H9 (cell line): ENCODE measurements at regions not wholly inside any gene's neighbourhood (a gene's known extent, or its start where the extent isn't known, plus 50 kb on each side); places are given as distances from the start of the nearest gene placed in this dataset.
"Not testable (repeated sequence)": the region's sequence is repeated elsewhere in the genome, so short reads cannot be mapped to it uniquely, and the experiment has no call there.

Experiments
- DNase-seq: peaks from one replicate; pipeline ENCODE4 v3.0.0-alpha.2; 2017
- H2AFZ ChIP-seq: one replicate; pipeline ENCODE4 v1.6.1; 2013; ENCODE audit warnings: mild to moderate bottlenecking, low read length, control low read depth, moderate library complexity
- H2AK5ac ChIP-seq: 2 replicates; pipeline ENCODE4 v1.6.1; 2013; ENCODE audit warnings: low read length, control low read depth, mixed read lengths; ENCODE audit not compliant: insufficient read length
- H2BK120ac ChIP-seq: one replicate; pipeline ENCODE4 v1.6.1; 2013; ENCODE audit warnings: low read depth, mild to moderate bottlenecking, low read length, control low read depth, inconsistent platforms; ENCODE audit not compliant: poor library complexity, severe bottlenecking
- H2BK12ac ChIP-seq: 2 replicates; pipeline ENCODE4 v1.6.1; 2013; ENCODE audit warnings: low read length, control low read depth, mixed read lengths, low read depth; ENCODE audit not compliant: insufficient read length
- H2BK15ac ChIP-seq: 2 replicates; pipeline ENCODE4 v1.6.1; 2013; ENCODE audit warnings: low read depth, low read length, control low read depth
- H2BK20ac ChIP-seq: one replicate; pipeline ENCODE4 v1.6.1; 2013; ENCODE audit warnings: low read depth, mild to moderate bottlenecking, low read length, control low read depth, inconsistent platforms; ENCODE audit not compliant: poor library complexity, severe bottlenecking
- H2BK5ac ChIP-seq: 2 replicates; pipeline ENCODE4 v1.6.1; 2013; ENCODE audit warnings: low read length, control low read depth, mixed read lengths; ENCODE audit not compliant: insufficient read length
- H3K14ac ChIP-seq: 2 replicates; pipeline ENCODE4 v1.6.1; 2013; ENCODE audit warnings: low read length, control low read depth; ENCODE audit not compliant: insufficient read depth
- H3K18ac ChIP-seq: 2 replicates; pipeline ENCODE4 v1.6.1; 2013; ENCODE audit warnings: low read depth, mild to moderate bottlenecking, mixed read lengths, low read length, control low read depth; ENCODE audit not compliant: insufficient read length
- H3K23ac ChIP-seq: 2 replicates; pipeline ENCODE4 v1.6.1; 2013; ENCODE audit warnings: low read length, control low read depth, mixed read lengths, low read depth; ENCODE audit not compliant: insufficient read length
- H3K23me2 ChIP-seq: 2 replicates; pipeline ENCODE4 v1.6.1; 2013; ENCODE audit warnings: low read depth, mild to moderate bottlenecking, mixed read lengths, low read length, control low read depth; ENCODE audit not compliant: insufficient read length, poor library complexity, severe bottlenecking
- H3K27ac ChIP-seq: 2 replicates; pipeline ENCODE4 v1.5.1; 2013; ENCODE audit warnings: low read length, control low read depth, mixed read lengths, low read depth; ENCODE audit not compliant: insufficient read length
- H3K27me3 ChIP-seq: 2 replicates; pipeline ENCODE4 v1.6.1; 2013; ENCODE audit warnings: low read length, control low read depth, inconsistent platforms; ENCODE audit not compliant: insufficient read depth
- H3K4ac ChIP-seq: 2 replicates; pipeline ENCODE4 v1.6.1; 2013; ENCODE audit warnings: low read depth, mild to moderate bottlenecking, control low read depth, inconsistent platforms, low read length, moderate library complexity
- H3K4me1 ChIP-seq: 2 replicates; pipeline ENCODE4 v1.6.1; 2013; ENCODE audit warnings: low read length, control low read depth, inconsistent platforms; ENCODE audit not compliant: insufficient read depth
- H3K4me2 ChIP-seq: 2 replicates; pipeline ENCODE4 v1.6.1; 2013; ENCODE audit warnings: low read length, control low read depth, mixed read lengths; ENCODE audit not compliant: insufficient read length, insufficient read depth
- H3K56ac ChIP-seq: 2 replicates; pipeline ENCODE4 v1.6.1; 2013; ENCODE audit warnings: low read depth, mild to moderate bottlenecking, mixed read lengths, low read length, control low read depth; ENCODE audit not compliant: insufficient read length
- H3K79me1 ChIP-seq: 2 replicates; pipeline ENCODE4 v1.6.1; 2013; ENCODE audit warnings: low read depth, mild to moderate bottlenecking, moderate library complexity, low read length, control low read depth, inconsistent platforms; ENCODE audit not compliant: insufficient read depth, poor library complexity, severe bottlenecking
- H3K79me2 ChIP-seq: 2 replicates; pipeline ENCODE4 v1.6.1; 2013; ENCODE audit warnings: low read length, control low read depth, inconsistent platforms; ENCODE audit not compliant: insufficient read depth
- H3K9ac ChIP-seq: 2 replicates; pipeline ENCODE4 v1.6.1; 2013; ENCODE audit warnings: low read length, control low read depth, mixed read lengths; ENCODE audit not compliant: insufficient read length; ENCODE audit errors: extremely low read depth
- H3K9me3 ChIP-seq: one replicate; pipeline ENCODE4 v1.6.1; 2013; ENCODE audit warnings: low read depth, low read length, inconsistent platforms; ENCODE audit not compliant: control insufficient read depth
- H3T11ph ChIP-seq: one replicate; pipeline ENCODE4 v1.6.1; 2013; ENCODE audit warnings: mild to moderate bottlenecking, low read length, control low read depth, inconsistent platforms
- H4K20me1 ChIP-seq: one replicate; pipeline ENCODE4 v1.6.1; 2013; ENCODE audit not compliant: control insufficient read depth, insufficient read length, insufficient read depth
- H4K5ac ChIP-seq: 2 replicates; pipeline ENCODE4 v1.6.1; 2013; ENCODE audit warnings: low read depth, mild to moderate bottlenecking, mixed read lengths, low read length, control low read depth; ENCODE audit not compliant: insufficient read length
- H4K8ac ChIP-seq: replicated peaks from 2 replicates; pipeline ENCODE4 v1.6.1; 2013; ENCODE audit warnings: low read length, control low read depth, mixed read lengths, low read depth; ENCODE audit not compliant: insufficient read length
- H4K91ac ChIP-seq: 2 replicates; pipeline ENCODE4 v1.6.1; 2013; ENCODE audit warnings: low read depth, mild to moderate bottlenecking, moderate library complexity, mixed read lengths, low read length, control low read depth; ENCODE audit not compliant: insufficient read length
- H3K27ac Mint-ChIP-seq, 3 experiments: 2 replicates in 2 of 3; 3 replicates in 1 of 3; pipeline ENCODE4 v1.8.0; 2020 to 2021; ENCODE audit warnings: mixed read lengths in 3 of 3, mild to moderate bottlenecking in 1 of 3, moderate library complexity in 1 of 3
- H3K27me3 Mint-ChIP-seq: 2 replicates; pipeline ENCODE4 v1.8.0; 2021; ENCODE audit warnings: low read depth, mild to moderate bottlenecking, moderate library complexity, mixed read lengths
- H3K36me3 Mint-ChIP-seq, 3 experiments: 2 replicates in 2 of 3; 3 replicates in 1 of 3; pipeline ENCODE4 v1.8.0; 2020 to 2021; ENCODE audit warnings: low read depth in 3 of 3, mixed read lengths in 3 of 3; ENCODE audit not compliant: insufficient read depth in 1 of 3
- H3K4me1 Mint-ChIP-seq, 2 experiments: 2 replicates each; pipeline ENCODE4 v1.8.0; 2020; ENCODE audit warnings: mixed read lengths in 2 of 2
- H3K4me3 Mint-ChIP-seq, 2 experiments: 2 replicates in 1 of 2; 3 replicates in 1 of 2; pipeline ENCODE4 v1.8.0; 2020 to 2021; ENCODE audit warnings: mild to moderate bottlenecking in 2 of 2, mixed read lengths in 2 of 2, moderate library complexity in 1 of 2
- H3K9me3 Mint-ChIP-seq, 2 experiments: 2 replicates in 1 of 2; 3 replicates in 1 of 2; pipeline ENCODE4 v1.8.0; 2020; ENCODE audit warnings: mild to moderate bottlenecking in 2 of 2, mixed read lengths in 2 of 2, moderate library complexity in 1 of 2
- WGBS: extraction: QIAGEN DNeasy Blood & Tissue Kit; methylation state at CpG from one replicate; pipeline ENCODE4 v1.1.7; 2013; ENCODE audit warnings: missing lambda C conversion rate, low lambda C conversion rate, mixed read lengths; ENCODE audit not compliant: insufficient read length; ENCODE audit errors: extremely low coverage; 5-methylcytosine and 5-hydroxymethylcytosine counted together

DNA sequence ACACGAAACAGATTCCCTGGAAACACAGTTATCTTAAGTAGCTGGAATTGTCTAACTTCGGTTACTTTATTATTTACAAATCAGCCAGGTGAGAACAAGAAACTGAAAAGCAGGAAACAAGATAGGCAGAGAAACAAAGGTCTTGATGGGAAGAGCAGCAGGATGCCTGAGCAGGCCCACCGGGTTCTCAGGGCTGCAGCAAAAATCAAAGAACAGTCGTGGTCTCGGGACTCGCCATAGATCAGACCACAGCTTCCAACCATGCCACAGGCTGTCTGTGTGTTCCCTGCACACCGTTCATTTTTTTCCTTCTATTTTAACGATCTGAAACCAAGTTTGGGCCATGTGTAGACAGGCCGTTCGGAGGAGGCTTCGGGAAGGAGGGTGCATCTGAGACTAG lies 62.7 kb upstream of the SOX11 start:
- not testable (repeated sequence) for H3K79me2 ChIP-seq, H3K9me3 Mint-ChIP-seq, H3K4me1 ChIP-seq, H3K18ac ChIP-seq, H2AK5ac ChIP-seq, H3K4me2 ChIP-seq, H2BK12ac ChIP-seq, H3K4ac ChIP-seq, H3K23me2 ChIP-seq, H3K79me1 ChIP-seq, H4K5ac ChIP-seq, H2BK5ac ChIP-seq, H3K23ac ChIP-seq, H3K27me3 Mint-ChIP-seq, H3K27me3 ChIP-seq, H3T11ph ChIP-seq, H2AFZ ChIP-seq, H3K9me3 ChIP-seq, H4K20me1 ChIP-seq, H3K14ac ChIP-seq, H2BK15ac ChIP-seq, H3K9ac ChIP-seq, H3K27ac ChIP-seq, H3K4me3 Mint-ChIP-seq, H3K56ac ChIP-seq, H4K8ac ChIP-seq, H2BK120ac ChIP-seq, H3K36me3 Mint-ChIP-seq, H3K27ac Mint-ChIP-seq, DNase-seq, H4K91ac ChIP-seq, H2BK20ac ChIP-seq
- peaks cover 16 to 21% of the 10 kb centered on the region in 2 experiments for H3K4me1 Mint-ChIP-seq
- WGBS = no CpG with 5 or more reads among the region's 11 CpGs

DNA sequence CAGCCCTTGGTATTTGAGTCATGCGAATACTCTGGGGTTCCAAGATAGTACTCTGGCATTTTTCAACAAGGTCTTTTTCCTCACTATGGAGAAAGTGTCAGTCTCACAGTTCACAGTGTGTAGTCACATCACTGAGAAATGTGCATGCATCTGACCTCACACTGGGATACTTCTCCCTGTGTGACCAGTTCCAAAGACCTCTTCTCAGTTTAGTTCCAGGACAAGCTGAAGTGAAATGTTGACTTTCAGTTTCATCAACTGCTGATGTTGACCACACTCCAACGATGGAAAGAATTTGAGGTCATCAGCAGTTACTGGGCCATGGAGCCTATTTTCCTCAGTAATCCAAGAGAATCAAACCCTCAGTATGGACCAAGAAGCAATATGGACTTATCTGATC lies 55.1 kb upstream of the SOX11 start:
- H4K91ac ChIP-seq, H2BK120ac ChIP-seq, H3K4ac ChIP-seq, H2BK15ac ChIP-seq, H3K18ac ChIP-seq, H2BK12ac ChIP-seq, H3K27ac ChIP-seq, H2AFZ ChIP-seq, H3K4me3 Mint-ChIP-seq, H4K20me1 ChIP-seq, H3K27me3 ChIP-seq, H3K23ac ChIP-seq, H3K14ac ChIP-seq, H3K4me1 Mint-ChIP-seq, H3K27me3 Mint-ChIP-seq, H3K9ac ChIP-seq, H3K9me3 Mint-ChIP-seq, H3K4me1 ChIP-seq, H3K23me2 ChIP-seq, DNase-seq, H2BK20ac ChIP-seq, H4K8ac ChIP-seq, H4K5ac ChIP-seq, H2BK5ac ChIP-seq, H3K27ac Mint-ChIP-seq, H3K56ac ChIP-seq, H3K36me3 Mint-ChIP-seq, H2AK5ac ChIP-seq, H3K9me3 ChIP-seq, H3K79me1 ChIP-seq, H3T11ph ChIP-seq, H3K4me2 ChIP-seq, H3K79me2 ChIP-seq: not testable (repeated sequence)
- no CpG with 5 or more reads among the region's 2 CpGs for WGBS
